ENCODE measurements at regions not wholly inside any gene's neighbourhood (a gene's known extent, or its start where the extent isn't known, plus 50 kb on each side); places are given as distances from the start of the nearest gene placed in this dataset.

DNA sequence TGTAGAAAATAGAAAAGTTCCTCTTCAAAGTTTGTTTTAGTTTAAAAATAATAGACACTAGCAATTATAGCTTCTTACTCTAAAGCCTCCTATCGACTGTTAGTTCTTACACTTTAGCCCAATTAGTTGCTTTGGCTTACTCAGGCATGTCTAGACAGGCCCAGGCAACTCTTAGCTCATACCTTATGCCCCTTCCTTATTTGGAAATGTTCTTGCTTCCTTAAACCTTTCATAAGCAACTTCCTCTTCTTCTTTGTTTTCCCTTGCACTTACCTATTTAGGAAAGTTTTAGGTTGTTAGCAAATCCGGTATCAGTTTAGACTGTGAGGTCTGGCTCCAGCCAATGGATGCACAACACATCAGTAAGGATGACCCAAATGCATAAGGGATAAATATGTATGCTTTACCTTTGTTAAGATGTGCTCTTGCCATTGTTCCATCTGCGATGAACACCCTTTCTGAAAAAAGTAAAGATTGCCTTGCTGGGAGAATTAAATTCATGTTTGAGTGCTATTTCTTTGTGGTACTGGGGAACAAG, 1277.5 kb upstream of the CNTN5 start:
- Histone ChIP-seq H3K9me3 (no peaks in the 10 kb centered on the region), H3K27ac (no peak overlapping the region), H3K27me3 (no peaks in the 10 kb centered on the region), H3K4me3 (no peak overlapping the region), H3K4me1 (no peaks in the 10 kb centered on the region), H3K36me3 (no peaks in the 10 kb centered on the region)
- TF ChIP-seq, protein P1, sequence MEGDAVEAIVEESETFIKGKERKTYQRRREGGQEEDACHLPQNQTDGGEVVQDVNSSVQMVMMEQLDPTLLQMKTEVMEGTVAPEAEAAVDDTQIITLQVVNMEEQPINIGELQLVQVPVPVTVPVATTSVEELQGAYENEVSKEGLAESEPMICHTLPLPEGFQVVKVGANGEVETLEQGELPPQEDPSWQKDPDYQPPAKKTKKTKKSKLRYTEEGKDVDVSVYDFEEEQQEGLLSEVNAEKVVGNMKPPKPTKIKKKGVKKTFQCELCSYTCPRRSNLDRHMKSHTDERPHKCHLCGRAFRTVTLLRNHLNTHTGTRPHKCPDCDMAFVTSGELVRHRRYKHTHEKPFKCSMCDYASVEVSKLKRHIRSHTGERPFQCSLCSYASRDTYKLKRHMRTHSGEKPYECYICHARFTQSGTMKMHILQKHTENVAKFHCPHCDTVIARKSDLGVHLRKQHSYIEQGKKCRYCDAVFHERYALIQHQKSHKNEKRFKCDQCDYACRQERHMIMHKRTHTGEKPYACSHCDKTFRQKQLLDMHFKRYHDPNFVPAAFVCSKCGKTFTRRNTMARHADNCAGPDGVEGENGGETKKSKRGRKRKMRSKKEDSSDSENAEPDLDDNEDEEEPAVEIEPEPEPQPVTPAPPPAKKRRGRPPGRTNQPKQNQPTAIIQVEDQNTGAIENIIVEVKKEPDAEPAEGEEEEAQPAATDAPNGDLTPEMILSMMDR (IDR thresholded peaks at IDR 0.05): no peak
- DNase-seq (ENCODE audit: low spot score in 2 of 2): no peak
- intact Hi-C loops (cut with DNase I): no loop called here

DNA sequence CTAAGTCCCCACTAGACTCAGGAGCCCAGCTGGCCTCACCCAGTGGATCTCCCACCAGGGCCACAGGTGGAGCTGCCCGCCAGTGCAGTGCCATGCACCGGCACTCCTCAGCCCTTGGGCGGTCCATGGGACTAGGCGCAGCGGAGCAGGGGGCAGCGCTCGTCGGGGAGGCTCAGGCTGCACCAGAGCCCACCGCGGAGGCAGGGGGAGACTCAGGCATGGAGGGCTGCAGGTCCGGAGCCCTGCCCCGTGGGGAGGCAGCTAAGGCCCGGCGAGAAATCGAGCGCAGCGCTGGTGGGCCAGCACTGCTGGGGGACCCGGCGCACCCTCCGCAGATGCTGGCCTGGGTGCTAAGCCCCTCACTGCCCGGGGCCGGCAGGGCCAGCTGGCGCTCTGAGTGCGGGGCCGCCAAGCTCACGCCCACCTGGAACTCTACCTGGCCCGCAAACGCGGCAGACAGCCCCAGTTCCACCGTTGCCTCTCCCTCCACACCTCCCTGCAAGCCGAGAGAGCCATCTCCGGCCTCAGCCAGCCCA, 1275.2 kb upstream of the CNTN5 start:
- TF ChIP-seq, protein P1 (IDR thresholded peaks at IDR 0.05): no peak
- H3K36me3 ChIP-seq: no peaks in the 10 kb centered on the region
- H3K9me3 ChIP-seq: no peaks in the 10 kb centered on the region
- H3K27me3 ChIP-seq: no peaks in the 10 kb centered on the region
- no peak overlapping the region for H3K27ac ChIP-seq
- no peaks in the 10 kb centered on the region for H3K4me1 ChIP-seq
- no peak overlapping the region for H3K4me3 ChIP-seq
- intact Hi-C loops (cut with DNase I): no loop called here
- no peak for DNase-seq (ENCODE audit: low spot score in 2 of 2)

DNA sequence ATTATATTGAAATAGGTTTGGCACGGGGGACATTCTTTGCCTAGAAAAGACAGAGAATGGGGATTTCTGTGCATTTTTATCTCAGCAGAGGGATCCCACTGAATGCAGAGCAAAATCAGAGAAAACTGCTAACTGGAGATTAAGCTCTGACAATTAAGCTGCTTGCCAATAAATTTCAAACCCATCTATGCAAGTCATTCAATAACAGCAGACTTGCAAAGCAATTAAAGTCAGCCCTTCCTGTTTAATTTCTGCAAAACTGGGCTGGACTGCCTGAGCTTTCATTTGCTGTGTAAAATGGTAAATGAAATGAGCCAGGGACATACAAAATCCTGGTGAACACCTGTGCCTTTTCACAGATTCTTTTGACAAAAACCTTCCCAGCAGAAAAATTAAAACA, 1273.9 kb upstream of the CNTN5 start:
- Histone ChIP-seq H3K9me3 (no peaks in the 10 kb centered on the region), H3K27me3 (no peaks in the 10 kb centered on the region), H3K4me3 (no peak overlapping the region), H3K4me1 (no peaks in the 10 kb centered on the region), H3K36me3 (no peaks in the 10 kb centered on the region), H3K27ac (no peak overlapping the region)
- DNase-seq (ENCODE audit: low spot score in 2 of 2): no peak
- TF ChIP-seq, protein P1 (IDR thresholded peaks at IDR 0.05): no peak
- intact Hi-C loops (cut with DNase I): no loop called here

DNA sequence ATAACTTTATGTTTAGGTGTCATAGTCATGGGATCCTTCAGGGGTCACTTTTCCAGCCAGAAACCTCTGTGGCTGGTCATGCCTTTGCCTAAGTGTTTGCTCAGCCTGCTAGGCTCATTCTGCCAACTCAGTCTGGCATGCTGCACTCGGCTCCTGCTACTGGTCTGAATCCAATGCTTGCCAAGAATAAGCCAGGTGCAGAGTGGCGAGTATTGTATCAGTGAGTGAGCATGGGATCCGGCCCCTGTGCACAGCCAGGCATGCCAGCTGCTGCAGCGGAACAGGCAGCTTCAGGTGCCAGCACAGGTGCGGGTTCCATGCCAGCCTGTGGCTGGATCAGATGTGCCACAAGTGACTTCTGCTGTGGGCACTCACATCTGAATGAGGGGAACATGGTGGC, 1269.3 kb upstream of the CNTN5 start:
- no peak for DNase-seq (ENCODE audit: low spot score in 2 of 2)
- Histone ChIP-seq H3K4me1 (no peaks in the 10 kb centered on the region), H3K27ac (no peak overlapping the region), H3K27me3 (no peaks in the 10 kb centered on the region), H3K4me3 (no peak overlapping the region), H3K36me3 (no peaks in the 10 kb centered on the region), H3K9me3 (no peaks in the 10 kb centered on the region)
- TF ChIP-seq, protein P1 (IDR thresholded peaks at IDR 0.05): no peak
- intact Hi-C loops (cut with DNase I): loop anchor here (10.0 kb wide), 1 partner anchor 667 kb away; no protein-coding TSS in a partner anchor

DNA sequence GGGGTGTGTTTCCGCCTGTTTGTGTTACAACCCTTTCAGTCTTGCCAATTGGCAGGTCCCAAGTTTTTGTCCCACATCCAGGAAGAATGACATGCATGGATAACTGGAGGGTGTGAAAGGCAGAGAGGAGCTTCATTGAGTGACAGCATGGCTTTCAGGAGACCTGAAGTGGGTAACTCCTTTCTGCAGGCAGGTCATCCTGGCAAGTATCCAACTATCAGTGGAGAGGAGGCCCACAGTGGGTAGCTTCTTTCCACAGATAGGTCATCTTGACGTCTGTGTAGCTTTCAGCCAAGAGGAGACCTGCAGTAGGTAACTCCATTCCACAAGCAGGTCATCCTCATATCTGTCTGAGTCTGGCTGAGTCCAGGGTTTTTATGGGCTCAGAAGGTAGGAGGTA, 1268.8 kb upstream of the CNTN5 start:
- Histone ChIP-seq H3K9me3 (no peaks in the 10 kb centered on the region), H3K27me3 (no peaks in the 10 kb centered on the region), H3K4me3 (no peak overlapping the region), H3K27ac (no peak overlapping the region), H3K4me1 (no peaks in the 10 kb centered on the region), H3K36me3 (no peaks in the 10 kb centered on the region)
- intact Hi-C loops (cut with DNase I): loop anchor here (10.0 kb wide), 1 partner anchor 667 kb away; no protein-coding TSS in a partner anchor
- TF ChIP-seq, protein P1 (IDR thresholded peaks at IDR 0.05): no peak
- no peak for DNase-seq (ENCODE audit: low spot score in 2 of 2)

Data from ascending aorta (tissue), 2 donors.